SU-DHL-6 (cell line): ENCODE measurements at regions not wholly inside any gene's neighbourhood (a gene's known extent, or its start where the extent isn't known, plus 50 kb on each side); places are given as distances from the start of the nearest gene placed in this dataset.

ENCODE experiments used
- CTCF ChIP-seq: fragments of 200-600 bp; sonication (generic); IDR thresholded peaks from one replicate; pipeline ENCODE4 v1.5.1; 2017; ENCODE audit warnings: antibody characterized with exemption, mild to moderate bottlenecking, low read length, moderate library complexity; ENCODE audit not compliant: insufficient read depth, poor library complexity, severe bottlenecking
- EZH2phosphoT487 ChIP-seq: fragments of 200-600 bp; sonication (generic), shearing (Covaris generic); conservative IDR thresholded peaks from 2 replicates; pipeline ENCODE4 v1.6.1; 2018; ENCODE audit warnings: mild to moderate bottlenecking, antibody characterized with exemption, low read length, moderate library complexity, mixed read lengths

- TF ChIP-seq CTCF (no peak), EZH2phosphoT487 (no peak)
Observed at GRCh38 chr10:131419797-131420196, 108.3 kb upstream of the TCERG1L start.
